NT2/D1 (cell line): ENCODE measurements at regions not wholly inside any gene's neighbourhood (a gene's known extent, or its start where the extent isn't known, plus 50 kb on each side); places are given as distances from the start of the nearest gene placed in this dataset.

ENCODE experiments used
- DNase-seq: peaks from one replicate; pipeline ENCODE4 v3.0.0-alpha.2; 2011; ENCODE audit warnings: low read depth, low spot score
- H3K27me3 ChIP-seq: 2 replicates; pipeline ENCODE4 v1.6.0; 2011; ENCODE audit warnings: mild to moderate bottlenecking; ENCODE audit not compliant: insufficient read length, insufficient read depth
- H3K36me3 ChIP-seq: 2 replicates; pipeline ENCODE4 v1.6.1; 2011; ENCODE audit warnings: mild to moderate bottlenecking, low read length, mixed read lengths; ENCODE audit not compliant: insufficient read depth, insufficient read length
- H3K4me1 ChIP-seq: 2 replicates; pipeline ENCODE4 v1.5.1; 2011; ENCODE audit not compliant: insufficient read depth, insufficient read length
- H3K4me3 ChIP-seq: 2 replicates; pipeline ENCODE4 v1.5.1; 2011; ENCODE audit warnings: low read depth; ENCODE audit not compliant: insufficient read length
- H3K9ac ChIP-seq: 2 replicates; pipeline ENCODE4 v1.6.0; 2011; ENCODE audit warnings: low read depth; ENCODE audit not compliant: insufficient read length
- H3K9me3 ChIP-seq: 2 replicates; pipeline ENCODE4 v1.5.1; 2011; ENCODE audit warnings: mild to moderate bottlenecking, low read length; ENCODE audit not compliant: insufficient read depth
- SUZ12 ChIP-seq: IDR thresholded peaks from 2 replicates; pipeline ENCODE4 v1.6.1; 2011; ENCODE audit not compliant: insufficient read length, insufficient read depth; ENCODE audit errors: extremely low read depth
- YY1 ChIP-seq: IDR thresholded peaks from 2 replicates; pipeline ENCODE4 v1.6.1; 2011; ENCODE audit not compliant: insufficient read length, insufficient read depth
- ZNF274 ChIP-seq: IDR thresholded peaks from 2 replicates; pipeline ENCODE4 v1.6.1; 2011; ENCODE audit warnings: mild to moderate bottlenecking, low read depth, low read length

DNA sequence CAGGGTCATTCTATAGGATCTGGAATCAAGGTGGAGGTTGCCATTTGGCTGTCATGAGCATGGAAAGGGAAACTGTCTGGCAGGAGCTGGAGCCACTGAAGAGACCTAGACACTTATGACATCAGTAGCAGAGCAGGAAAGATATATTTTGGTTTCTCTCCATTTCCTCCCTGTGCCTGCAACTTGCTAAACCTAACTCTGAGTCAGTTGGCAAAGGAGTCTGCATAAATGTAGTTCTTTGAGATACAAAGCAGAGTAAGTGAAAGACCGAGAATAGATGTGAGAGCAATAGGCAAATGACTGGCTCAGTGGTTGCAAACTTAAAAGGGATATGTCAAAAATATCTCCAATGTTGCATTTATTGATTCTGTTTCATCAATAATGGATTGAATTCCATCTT lies 757.7 kb downstream of the KCNJ3 start:
- no peaks in the 10 kb centered on the region for H3K27me3 ChIP-seq
- H3K4me1 ChIP-seq: no peaks in the 10 kb centered on the region
- H3K36me3 ChIP-seq: no peaks in the 10 kb centered on the region
- H3K9ac ChIP-seq: no peak overlapping the region
- H3K4me3 ChIP-seq: no peak overlapping the region
- DNase-seq: no peak
- H3K9me3 ChIP-seq: no peaks in the 10 kb centered on the region
- TF ChIP-seq YY1 (no peak), ZNF274 (no peak), SUZ12 (no peak)

DNA sequence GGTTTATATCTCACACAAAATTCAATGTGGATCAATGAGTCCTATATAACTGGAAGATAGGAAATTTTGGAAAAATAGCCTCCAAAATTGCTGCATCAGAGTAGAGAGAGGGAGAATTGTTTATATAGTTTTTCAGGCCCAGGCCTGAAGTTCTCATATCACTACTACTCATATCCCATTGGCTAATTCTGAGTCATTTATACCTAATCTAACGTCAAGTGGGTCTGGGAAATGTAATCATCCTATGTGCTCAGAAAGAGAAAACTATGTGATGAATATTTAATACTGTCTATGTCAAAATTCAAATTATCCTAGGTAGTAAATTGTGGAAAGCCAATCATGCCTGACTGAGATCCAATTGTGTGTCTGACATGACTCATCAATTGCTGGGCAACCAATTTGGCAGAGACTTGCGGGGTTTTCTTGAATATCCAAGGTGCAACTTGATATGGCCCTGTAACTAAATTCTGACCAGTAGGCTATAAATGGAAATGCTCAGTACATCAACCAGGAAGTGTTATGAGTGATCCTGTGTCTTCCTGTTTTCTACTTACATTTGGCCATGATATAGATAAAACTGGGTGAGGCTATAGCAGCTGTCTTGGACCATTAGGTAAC lies 744.4 kb downstream of the KCNJ3 start:
- Histone ChIP-seq H3K4me3 (no peak overlapping the region), H3K9ac (no peak overlapping the region), H3K9me3 (no peaks in the 10 kb centered on the region), H3K4me1 (no peaks in the 10 kb centered on the region), H3K36me3 (no peaks in the 10 kb centered on the region), H3K27me3 (no peaks in the 10 kb centered on the region)
- no peak for TF ChIP-seq ZNF274
- TF ChIP-seq YY1: no peak
- no peak for TF ChIP-seq SUZ12
- DNase-seq: no peak

DNA sequence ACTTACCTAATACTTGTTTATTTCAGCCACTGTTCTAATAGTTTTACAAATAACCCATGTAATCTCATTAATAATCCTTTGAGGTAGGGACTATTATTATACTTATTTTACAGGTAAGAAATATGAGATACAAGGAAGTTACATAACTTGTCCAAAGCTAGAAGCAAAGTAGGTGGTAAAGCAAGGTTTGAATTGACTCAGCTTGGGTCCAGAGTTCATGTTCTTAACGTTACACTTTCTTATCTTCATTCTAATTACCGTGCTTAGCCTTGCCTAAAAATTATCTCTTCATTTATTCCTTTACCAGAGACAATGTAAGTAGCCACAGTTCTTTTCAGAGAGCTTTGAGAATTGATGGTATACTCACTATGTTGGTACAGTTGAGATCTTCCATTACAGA lies 743.6 kb downstream of the KCNJ3 start:
- Histone ChIP-seq H3K4me1 (no peaks in the 10 kb centered on the region), H3K36me3 (no peaks in the 10 kb centered on the region), H3K9ac (no peak overlapping the region), H3K4me3 (no peak overlapping the region), H3K27me3 (no peaks in the 10 kb centered on the region), H3K9me3 (no peaks in the 10 kb centered on the region)
- TF ChIP-seq SUZ12: no peak
- no peak for TF ChIP-seq YY1
- TF ChIP-seq ZNF274: no peak
- DNase-seq: no peak

DNA sequence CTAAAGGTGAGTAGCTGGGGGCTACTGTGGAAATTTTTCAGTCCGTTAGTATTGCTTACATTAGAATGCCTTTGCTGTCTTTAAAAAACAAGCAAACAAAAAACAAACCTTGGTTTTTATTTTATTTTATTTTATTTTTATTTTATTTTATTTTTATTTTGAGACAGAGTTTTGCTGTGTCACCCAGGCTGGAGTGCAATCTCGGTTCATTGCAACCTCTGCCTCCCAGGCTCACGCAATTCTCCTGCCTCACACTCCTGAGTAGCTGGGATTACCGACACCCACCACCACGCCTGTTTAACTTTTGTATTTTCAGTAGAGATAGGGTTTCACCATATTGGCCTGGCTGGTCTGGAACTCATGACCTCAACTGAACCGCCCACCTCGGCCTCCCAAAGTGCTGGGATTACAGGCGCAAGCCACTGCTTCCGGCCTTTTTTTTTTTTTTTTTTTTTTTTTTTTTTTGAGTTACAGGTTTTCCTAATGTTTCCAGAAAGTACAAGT lies 732.6 kb downstream of the KCNJ3 start:
- TF ChIP-seq SUZ12 (no peak), ZNF274 (no peak), YY1 (no peak)

DNA sequence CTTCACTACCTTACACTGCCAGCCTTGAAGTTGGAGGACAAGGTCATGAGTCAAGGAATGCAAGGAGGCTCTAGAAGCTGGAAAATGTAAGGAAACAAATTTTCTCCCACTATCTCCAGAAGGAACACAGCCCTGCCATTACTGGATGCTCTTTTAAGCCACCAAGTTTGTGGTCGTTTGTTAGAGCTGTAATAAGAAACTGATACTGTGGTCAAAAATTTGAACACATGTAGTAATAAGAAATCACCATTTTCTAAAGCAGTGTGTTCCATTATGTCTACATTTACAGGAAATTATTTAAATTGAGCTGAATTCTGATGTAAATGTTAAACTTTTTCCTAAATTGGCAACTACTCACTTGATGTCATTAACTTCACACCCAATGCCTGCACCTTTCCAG lies 729.0 kb downstream of the KCNJ3 start:
- Histone ChIP-seq H3K27me3 (no peaks in the 10 kb centered on the region), H3K4me3 (no peak overlapping the region), H3K9ac (no peak overlapping the region), H3K36me3 (no peaks in the 10 kb centered on the region), H3K9me3 (no peaks in the 10 kb centered on the region), H3K4me1 (no peaks in the 10 kb centered on the region)
- TF ChIP-seq ZNF274: no peak
- no peak for TF ChIP-seq SUZ12
- TF ChIP-seq YY1: no peak
- no peak for DNase-seq

More for the DNA sequence above, 732.6 kb downstream of the KCNJ3 start:
- DNase-seq: no peak
- Histone ChIP-seq H3K27me3 (no peaks in the 10 kb centered on the region), H3K4me1 (no peaks in the 10 kb centered on the region), H3K9me3 (no peaks in the 10 kb centered on the region), H3K4me3 (no peak overlapping the region), H3K9ac (no peak overlapping the region), H3K36me3 (no peaks in the 10 kb centered on the region)

GRCh38 chr2:155424518-155424917 lies 726.0 kb downstream of the KCNJ3 start:
- Histone ChIP-seq H3K27me3 (no peaks in the 10 kb centered on the region), H3K9me3 (no peaks in the 10 kb centered on the region), H3K4me1 (no peaks in the 10 kb centered on the region), H3K4me3 (no peak overlapping the region), H3K9ac (no peak overlapping the region), H3K36me3 (no peaks in the 10 kb centered on the region)
- TF ChIP-seq SUZ12 (no peak), YY1 (no peak), ZNF274 (no peak)
- DNase-seq: no peak

DNA sequence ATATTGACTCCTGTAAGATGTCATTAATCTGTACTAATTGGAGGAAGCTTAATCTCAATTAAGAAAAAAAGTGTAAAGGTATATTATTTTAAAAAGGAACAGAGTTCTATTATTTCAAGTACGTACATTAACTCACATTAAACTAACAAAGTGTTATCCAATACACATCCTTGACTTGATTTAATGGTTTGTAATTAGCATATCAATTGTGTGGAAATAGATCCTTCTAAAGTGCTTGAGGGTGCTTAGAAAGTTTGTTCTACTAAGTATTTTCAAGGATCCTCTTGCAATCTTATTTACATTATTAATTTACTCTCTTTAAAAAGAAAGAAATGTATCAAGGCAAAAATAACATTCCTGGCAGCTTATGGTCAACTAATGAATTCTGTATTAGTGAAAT lies 720.3 kb downstream of the KCNJ3 start:
- TF ChIP-seq ZNF274: no peak
- no peak for TF ChIP-seq SUZ12
- TF ChIP-seq YY1: no peak
- no peaks in the 10 kb centered on the region for H3K36me3 ChIP-seq
- H3K4me1 ChIP-seq: no peaks in the 10 kb centered on the region
- H3K27me3 ChIP-seq: no peaks in the 10 kb centered on the region
- no peak overlapping the region for H3K9ac ChIP-seq
- no peak for DNase-seq
- H3K9me3 ChIP-seq: peaks cover 14% of the 10 kb centered on the region; the same call in 1 of the 2 replicates
- H3K4me3 ChIP-seq: no peak overlapping the region
